ENCODE measurements at regions not wholly inside any gene's neighbourhood (a gene's known extent, or its start where the extent isn't known, plus 50 kb on each side); places are given as distances from the start of the nearest gene placed in this dataset.
"Not testable (repeated sequence)": the region's sequence is repeated elsewhere in the genome, so short reads cannot be mapped to it uniquely, and the experiment has no call there.

DNA sequence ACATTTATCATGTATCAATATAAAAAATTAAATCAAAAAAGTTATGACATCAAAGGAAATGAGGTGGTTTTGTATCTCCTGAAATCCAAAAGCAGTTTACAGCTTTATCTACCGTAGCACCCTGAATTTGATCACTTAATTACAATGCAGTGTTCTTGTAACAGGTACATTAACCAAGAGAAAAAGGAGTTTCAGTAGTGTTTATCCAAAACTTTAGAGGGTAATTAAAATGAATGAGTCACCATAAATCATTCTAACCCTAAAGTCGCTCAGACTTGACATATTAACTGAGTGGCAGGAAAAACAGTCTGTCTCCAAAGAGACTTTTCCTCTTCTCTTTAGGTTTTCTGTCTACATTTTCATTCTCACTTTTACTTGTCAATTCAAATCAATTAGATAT is 907.6 kb upstream of the EPHA5 start:
- no peak for DNase-seq

DNA sequence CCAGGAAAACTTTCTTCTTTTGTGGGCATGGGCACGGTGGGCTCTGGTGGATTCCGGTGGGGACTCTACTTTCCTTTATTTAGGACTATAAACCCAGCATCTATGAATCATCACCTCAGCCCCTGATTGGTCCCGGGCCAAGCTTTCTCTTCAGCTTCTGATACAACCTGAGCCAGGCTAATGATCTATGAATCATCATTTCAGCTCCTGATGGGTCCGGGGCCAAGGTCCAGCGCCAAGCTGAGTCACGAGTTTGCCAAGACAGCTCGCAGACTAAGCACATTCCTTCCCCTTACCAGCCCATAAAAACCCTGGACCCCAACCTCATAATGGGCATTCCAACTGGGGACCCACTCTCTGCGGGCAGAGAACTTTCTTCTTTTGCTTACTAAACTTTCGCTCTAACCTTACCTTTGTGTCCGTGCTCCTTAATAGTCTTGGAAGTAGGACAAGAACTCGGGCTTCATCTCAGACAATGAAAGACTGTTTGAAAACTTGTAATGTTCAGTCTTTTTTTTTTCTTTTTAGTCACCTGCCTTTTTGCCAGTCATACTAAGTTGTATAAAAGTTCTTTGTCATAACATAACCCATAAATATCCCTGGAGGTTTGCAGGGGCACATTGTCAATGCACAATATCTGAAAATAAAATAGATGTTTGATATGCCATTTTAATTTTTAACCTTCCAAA is 904.9 kb upstream of the EPHA5 start:
- no peak for DNase-seq

- DNase-seq, result no peak
Measured at GRCh38 chr4:66574145-66574978, 904.1 kb upstream of the EPHA5 start.

- no peak for DNase-seq
Measured at GRCh38 chr4:66572949-66573348, 902.7 kb upstream of the EPHA5 start.

- DNase-seq, result no peak
Measured at GRCh38 chr4:66571145-66571695, 900.9 kb upstream of the EPHA5 start.

- DNase-seq, result no peak
Measured at GRCh38 chr4:66569228-66569627, 898.9 kb upstream of the EPHA5 start.

DNA sequence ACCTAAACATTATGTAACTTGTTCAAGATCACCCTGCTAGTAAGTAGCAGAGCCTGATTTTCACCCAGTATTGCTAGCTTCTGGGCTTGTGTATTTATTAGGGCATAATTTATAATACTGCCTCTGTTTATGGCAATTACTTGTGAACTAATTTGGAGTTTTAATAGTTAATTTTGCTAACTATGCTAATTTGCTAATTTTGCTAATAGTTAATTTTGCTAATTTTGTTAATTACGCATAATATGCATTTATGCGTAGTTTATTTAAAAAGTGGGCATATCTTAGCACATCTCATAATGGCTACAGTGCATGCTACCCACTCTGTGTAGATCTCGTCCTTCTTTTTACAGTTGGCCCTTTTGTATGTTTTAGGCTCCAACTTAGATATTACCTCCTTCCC is 898.1 kb upstream of the EPHA5 start:
- DNase-seq, result no peak

GRCh38 chr4:66568001-66568400 is 897.7 kb upstream of the EPHA5 start:
- no peak for DNase-seq

DNA sequence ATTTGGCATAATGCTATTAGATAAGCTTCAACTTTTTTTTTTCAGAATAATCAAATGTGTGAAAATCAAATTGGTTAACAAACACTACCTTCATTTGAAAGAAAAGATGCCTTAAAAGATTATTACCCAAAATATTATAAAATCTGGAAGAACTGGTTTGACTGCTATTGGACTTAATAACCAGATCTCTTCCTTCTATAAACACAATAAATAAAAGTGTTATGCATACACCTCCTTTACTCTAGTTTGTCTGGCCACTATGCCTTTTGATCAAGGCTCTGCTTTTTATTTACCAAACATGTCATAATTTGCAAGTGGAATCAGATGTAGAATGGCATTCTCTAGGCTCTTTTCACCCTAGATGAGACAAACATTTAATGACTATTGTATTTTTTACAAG is 897.3 kb upstream of the EPHA5 start:
- DNase-seq, result no peak

GRCh38 chr4:66565801-66566200 is 895.5 kb upstream of the EPHA5 start:
- no peak for DNase-seq

- peak; percentile 62 for DNase-seq
Measured at GRCh38 chr4:66564901-66565651, 894.8 kb upstream of the EPHA5 start.

- no peak for DNase-seq
Measured at GRCh38 chr4:66562276-66562806, 892.1 kb upstream of the EPHA5 start.

DNA sequence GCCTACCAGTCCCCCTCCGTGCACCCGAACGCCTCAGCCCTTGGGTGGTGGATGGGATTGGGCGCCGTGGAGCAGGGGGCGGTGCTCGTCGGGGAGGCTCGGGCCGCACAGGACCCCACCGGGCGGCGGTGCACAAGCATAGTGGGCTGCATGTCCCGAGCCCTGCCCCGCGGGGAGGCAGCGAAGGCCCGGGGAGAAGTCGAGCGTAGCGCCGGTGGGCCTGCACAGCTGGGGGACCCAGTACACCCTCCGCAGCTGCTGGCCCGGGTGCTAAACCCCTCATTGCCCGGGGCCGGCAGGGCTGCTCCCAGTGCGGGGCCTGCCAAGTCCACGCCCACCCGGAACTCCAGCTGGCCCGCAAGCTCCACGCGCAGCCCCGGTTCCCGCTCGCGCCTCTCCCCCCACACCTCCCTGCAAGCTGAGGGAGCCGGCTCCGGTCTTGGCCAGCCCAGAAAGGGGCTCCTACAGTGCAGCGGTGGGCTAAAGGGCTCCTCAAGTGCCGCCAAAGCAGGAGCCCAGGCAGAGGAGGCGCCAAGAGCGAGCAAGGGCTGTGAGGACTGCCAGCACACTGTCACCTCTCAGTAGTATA is 891.3 kb upstream of the EPHA5 start:
- DNase-seq, result not testable (repeated sequence)

DNA sequence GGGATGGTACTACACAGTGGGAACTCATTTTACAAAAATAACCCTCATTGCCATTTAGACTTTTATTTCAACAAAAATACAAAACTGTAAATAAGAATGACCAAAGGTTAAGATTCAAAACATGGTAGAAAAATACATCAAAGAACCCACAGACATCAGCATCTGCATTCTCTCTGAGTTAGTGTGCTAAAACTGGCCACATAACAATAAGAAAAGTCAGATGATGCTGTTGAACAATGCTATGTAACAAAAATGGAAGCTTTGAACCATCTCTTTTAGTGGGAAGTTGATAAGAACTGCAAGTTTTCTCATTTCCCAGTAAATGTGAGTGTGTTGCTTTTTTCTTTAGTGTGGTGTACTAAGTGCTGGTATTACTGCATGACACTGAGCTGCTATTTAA is 888.4 kb upstream of the EPHA5 start:
- DNase-seq, result no peak

- DNase-seq, result no peak
Measured at GRCh38 chr4:66556651-66557278, 886.5 kb upstream of the EPHA5 start.

GRCh38 chr4:66555301-66555700 is 885.0 kb upstream of the EPHA5 start:
- no peak for DNase-seq

DNA sequence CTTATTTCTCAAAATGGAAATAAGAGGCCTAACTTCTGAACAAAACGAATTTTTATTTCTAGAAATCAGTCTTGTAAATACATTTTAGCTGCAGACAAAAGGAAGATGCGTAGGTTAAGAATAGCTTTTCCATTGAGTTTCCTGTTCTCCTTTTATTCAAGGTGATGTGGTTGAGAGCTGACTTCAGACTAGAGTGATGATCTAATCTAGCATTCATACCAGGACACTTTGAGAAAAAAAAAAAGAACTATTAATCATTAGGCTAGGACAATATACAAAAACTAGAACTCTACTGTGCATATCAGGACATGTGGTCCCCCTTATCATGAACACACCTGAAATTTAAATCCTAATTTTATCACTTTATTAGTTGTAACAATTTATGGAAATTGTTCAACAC is 884.5 kb upstream of the EPHA5 start:
- no peak for DNase-seq

DNA sequence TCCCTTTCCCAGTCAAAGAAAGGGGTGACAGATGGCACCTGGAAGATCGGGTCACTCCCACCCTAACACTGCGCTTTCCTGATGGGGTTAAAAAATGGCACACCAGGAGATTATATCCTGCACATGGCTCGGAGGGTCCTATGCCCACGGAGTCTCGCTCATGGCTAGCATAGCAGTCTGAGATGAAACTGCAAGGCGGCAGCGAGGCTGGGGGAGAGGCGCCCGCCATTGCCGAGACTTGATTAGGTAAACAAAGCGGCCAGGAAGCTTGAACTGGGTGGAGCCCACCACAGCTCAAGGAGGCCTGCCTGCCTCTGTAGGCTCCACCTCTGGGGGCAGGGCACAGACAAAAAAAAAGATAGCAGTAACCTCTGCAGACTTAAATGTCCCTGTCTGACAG is 875.0 kb upstream of the EPHA5 start:
- not testable (repeated sequence) for DNase-seq

DNA sequence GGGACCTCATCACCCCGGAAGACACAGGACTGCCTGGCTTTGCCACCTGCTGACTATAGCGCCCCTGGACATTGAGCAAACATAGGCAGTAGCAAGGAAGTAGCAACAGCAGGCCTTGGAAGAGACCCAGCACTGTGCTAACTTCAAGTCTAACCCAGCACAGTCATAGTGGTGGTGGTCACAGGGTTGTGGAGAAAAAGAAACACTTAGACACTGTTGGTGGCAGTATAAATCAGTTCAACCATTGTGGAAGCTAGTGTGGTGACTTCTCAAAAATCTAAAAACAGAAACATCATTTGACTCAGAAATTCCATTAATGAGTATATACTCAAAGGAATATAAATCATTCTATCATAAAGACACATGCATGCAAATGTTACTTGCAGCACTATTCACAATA is 874.0 kb upstream of the EPHA5 start:
- no peak for DNase-seq

- no peak for DNase-seq
Measured at GRCh38 chr4:66539745-66540144, 869.5 kb upstream of the EPHA5 start.

DNA sequence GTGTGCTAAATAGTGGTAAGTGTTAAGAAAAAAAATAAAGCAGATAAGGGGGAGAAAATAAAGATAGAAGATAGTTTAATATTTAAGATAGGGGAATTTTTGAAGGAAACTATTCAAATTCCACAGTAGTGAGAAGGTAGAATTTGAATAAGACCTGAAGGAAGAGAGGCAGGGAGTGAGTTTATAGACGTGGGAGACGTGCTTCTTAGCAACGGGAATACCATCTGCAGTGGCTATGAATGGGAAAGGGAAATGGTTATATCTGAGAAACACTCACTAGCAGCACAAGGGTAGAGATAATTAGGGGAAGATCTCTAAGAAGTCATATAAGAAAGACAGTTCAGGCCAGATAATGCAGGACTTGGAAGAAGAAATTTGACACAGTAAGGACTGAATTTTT is 854.5 kb upstream of the EPHA5 start:
- no peak for DNase-seq

DNA sequence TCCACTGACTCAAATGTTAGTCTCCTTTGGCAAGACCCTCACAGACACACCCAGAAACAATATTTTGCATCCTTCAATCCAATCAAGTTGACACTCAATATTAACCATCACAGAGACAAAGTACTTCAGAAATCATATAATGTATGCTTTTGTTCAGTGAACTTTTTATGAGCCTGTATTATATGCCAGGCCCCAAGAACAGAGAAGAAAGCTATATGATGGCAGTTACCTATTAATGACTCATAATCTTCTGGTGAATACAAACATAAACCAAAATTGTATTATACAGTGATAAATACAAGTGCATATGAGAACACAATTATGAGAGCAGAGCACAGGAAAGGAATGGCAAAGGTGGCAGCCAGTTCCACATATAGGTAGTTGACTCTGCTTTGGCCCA is 852.0 kb upstream of the EPHA5 start:
- no peak for DNase-seq
